H1 (cell line): ENCODE measurements at regions not wholly inside any gene's neighbourhood (a gene's known extent, or its start where the extent isn't known, plus 50 kb on each side); places are given as distances from the start of the nearest gene placed in this dataset.

Source experiments
- CHD1 ChIP-seq: IDR thresholded peaks from 2 replicates; pipeline ENCODE4 v1.6.1; 2012; ENCODE audit warnings: low read depth, low read length, improper control_type of control experiment
- RBBP5 ChIP-seq: IDR thresholded peaks from 2 replicates; pipeline ENCODE4 v1.7.1; 2012; ENCODE audit warnings: low read depth, mild to moderate bottlenecking, inconsistent platforms, low read length, moderate library complexity, borderline replicate concordance
- SP1 ChIP-seq: IDR thresholded peaks from 2 replicates; pipeline ENCODE4 v1.6.1; 2011; ENCODE audit warnings: low read depth, low read length
- TF ChIP-seq, protein P1 (sequence below): IDR thresholded peaks from 2 replicates; pipeline ENCODE4 v1.6.1; 2011; ENCODE audit warnings: low read length, improper control_type of control experiment

- TF ChIP-seq, protein P1, sequence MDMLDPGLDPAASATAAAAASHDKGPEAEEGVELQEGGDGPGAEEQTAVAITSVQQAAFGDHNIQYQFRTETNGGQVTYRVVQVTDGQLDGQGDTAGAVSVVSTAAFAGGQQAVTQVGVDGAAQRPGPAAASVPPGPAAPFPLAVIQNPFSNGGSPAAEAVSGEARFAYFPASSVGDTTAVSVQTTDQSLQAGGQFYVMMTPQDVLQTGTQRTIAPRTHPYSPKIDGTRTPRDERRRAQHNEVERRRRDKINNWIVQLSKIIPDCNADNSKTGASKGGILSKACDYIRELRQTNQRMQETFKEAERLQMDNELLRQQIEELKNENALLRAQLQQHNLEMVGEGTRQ: no peak
- TF ChIP-seq CHD1 (no peak), SP1 (no peak), RBBP5 (no peak)
Observed at GRCh38 chr13:111573801-111574200, 253.4 kb downstream of the TEX29 start (continued).
